ENCODE measurements at regions not wholly inside any gene's neighbourhood (a gene's known extent, or its start where the extent isn't known, plus 50 kb on each side); places are given as distances from the start of the nearest gene placed in this dataset.

GRCh38 chr2:129767346-129768035 lies 212.0 kb upstream of the RAB6C start:
- dilution Hi-C loops (cut with MboI; ENCODE audit: extremely low pct_ligation_motif_present, low sequenced_read_pairs), result no loop called here
- Histone ChIP-seq H3K9me3 (ENCODE audit: control insufficient read depth, low read depth, low read length) (no peaks in the 10 kb centered on the region), H3K4me1 (ENCODE audit: control insufficient read depth, extremely low read depth, insufficient read depth, low read length) (no peaks in the 10 kb centered on the region), H3K4me3 (ENCODE audit: control insufficient read depth in 2 of 3, extremely low read depth in 1 of 3, insufficient read depth in 2 of 3, low read depth in 1 of 3, low read length in 3 of 3) (no peak overlapping the region), H3K4me2 (ENCODE audit: control insufficient read depth, extremely low read depth, insufficient read depth, low read depth, low read length) (no peak overlapping the region), H2AFZ (ENCODE audit: control insufficient read depth, low read length) (no peak overlapping the region), H4K20me1 (ENCODE audit: control insufficient read depth, extremely low read depth, insufficient read depth, low read length) (no peaks in the 10 kb centered on the region), H3K9me1 (ENCODE audit: control insufficient read depth, extremely low read depth, insufficient read depth, low read length) (no peaks in the 10 kb centered on the region), H3K36me3 (ENCODE audit: control insufficient read depth in 2 of 2, extremely low read depth in 1 of 2, insufficient read depth in 2 of 2, low read length in 2 of 2) (no peaks in the 10 kb centered on the region), H3K27me3 (ENCODE audit: control insufficient read depth, extremely low read depth, insufficient read depth, low read length) (no peaks in the 10 kb centered on the region), H3K27ac (ENCODE audit: control insufficient read depth, insufficient read depth, low read length) (no peak overlapping the region), H3K79me2 (ENCODE audit: control insufficient read depth, insufficient read depth, low read length) (no peaks in the 10 kb centered on the region), H3K9ac (ENCODE audit: control insufficient read depth, extremely low read depth, insufficient read depth, low read length) (no peak overlapping the region)
- no peak for FAIRE-seq
- DNase-seq (ENCODE audit: low read depth, low spot score), result no peak
- no peak for TF ChIP-seq EZH2 (IDR thresholded peaks at IDR 0.05; ENCODE audit: low read length)
- TF ChIP-seq CTCF (optimal IDR thresholded peaks at IDR 0.05 in 1 of 3, IDR thresholded peaks at IDR 0.05 in 1 of 3, conservative IDR thresholded peaks at IDR 0.05 in 1 of 3; ENCODE audit: extremely low read depth in 1 of 3, insufficient read depth in 2 of 3, low read length in 3 of 3), result no peak

DNA sequence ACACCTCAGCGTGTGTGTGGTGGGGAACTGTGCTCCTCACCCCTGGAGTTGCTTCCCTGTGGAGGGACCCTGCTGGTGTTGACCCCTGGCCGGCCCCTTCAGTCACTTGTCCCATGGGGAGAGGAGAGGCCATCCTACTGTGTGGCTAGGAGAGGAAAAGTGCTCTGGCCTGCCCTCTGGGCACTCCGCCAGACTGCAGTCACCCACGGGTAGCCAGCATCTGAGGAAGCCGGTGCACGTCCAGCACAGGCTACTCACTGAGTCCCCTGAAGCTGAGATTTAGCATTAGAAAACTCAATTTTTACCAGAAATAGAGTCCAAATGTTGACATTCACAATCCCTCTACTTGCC lies 211.5 kb upstream of the RAB6C start:
- Histone ChIP-seq H3K4me1 (ENCODE audit: control insufficient read depth, extremely low read depth, insufficient read depth, low read length) (no peaks in the 10 kb centered on the region), H3K4me3 (ENCODE audit: control insufficient read depth in 2 of 3, extremely low read depth in 1 of 3, insufficient read depth in 2 of 3, low read depth in 1 of 3, low read length in 3 of 3) (no peak overlapping the region), H3K36me3 (ENCODE audit: control insufficient read depth in 2 of 2, extremely low read depth in 1 of 2, insufficient read depth in 2 of 2, low read length in 2 of 2) (no peaks in the 10 kb centered on the region), H3K4me2 (ENCODE audit: control insufficient read depth, extremely low read depth, insufficient read depth, low read depth, low read length) (no peak overlapping the region), H3K9me1 (ENCODE audit: control insufficient read depth, extremely low read depth, insufficient read depth, low read length) (no peaks in the 10 kb centered on the region), H3K79me2 (ENCODE audit: control insufficient read depth, insufficient read depth, low read length) (no peaks in the 10 kb centered on the region), H2AFZ (ENCODE audit: control insufficient read depth, low read length) (no peak overlapping the region), H3K27ac (ENCODE audit: control insufficient read depth, insufficient read depth, low read length) (no peak overlapping the region), H3K9ac (ENCODE audit: control insufficient read depth, extremely low read depth, insufficient read depth, low read length) (no peak overlapping the region), H3K27me3 (ENCODE audit: control insufficient read depth, extremely low read depth, insufficient read depth, low read length) (no peaks in the 10 kb centered on the region), H3K9me3 (ENCODE audit: control insufficient read depth, low read depth, low read length) (no peaks in the 10 kb centered on the region), H4K20me1 (ENCODE audit: control insufficient read depth, extremely low read depth, insufficient read depth, low read length) (no peaks in the 10 kb centered on the region)
- DNase-seq (ENCODE audit: low read depth, low spot score) (no peak), FAIRE-seq (no peak)
- no peak for TF ChIP-seq EZH2 (IDR thresholded peaks at IDR 0.05; ENCODE audit: low read length)
- TF ChIP-seq CTCF (optimal IDR thresholded peaks at IDR 0.05 in 1 of 3, IDR thresholded peaks at IDR 0.05 in 1 of 3, conservative IDR thresholded peaks at IDR 0.05 in 1 of 3; ENCODE audit: extremely low read depth in 1 of 3, insufficient read depth in 2 of 3, low read length in 3 of 3), result no peak
- dilution Hi-C loops (cut with MboI; ENCODE audit: extremely low pct_ligation_motif_present, low sequenced_read_pairs), result no loop called here
